ENCODE measurements at regions not wholly inside any gene's neighbourhood (a gene's known extent, or its start where the extent isn't known, plus 50 kb on each side); places are given as distances from the start of the nearest gene placed in this dataset.

- no peak overlapping the region for H3K4me3 Mint-ChIP-seq
- peaks cover 51% of the 10 kb centered on the region for H3K9me3 Mint-ChIP-seq
- H3K27me3 Mint-ChIP-seq (ENCODE audit: insufficient read depth): peaks cover 3% of the 10 kb centered on the region
- H3K36me3 Mint-ChIP-seq (ENCODE audit: low read depth): peaks cover 7% of the 10 kb centered on the region; the same call in 1 of the 2 replicates
- DNase-seq: no peak
- TF ChIP-seq CTCF (IDR thresholded peaks at IDR 0.05): no peak
- peaks cover 12% of the 10 kb centered on the region; the same call in 1 of the 2 replicates for H3K4me1 Mint-ChIP-seq (ENCODE audit: low read depth)
- H3K27ac Mint-ChIP-seq: no peak overlapping the region
These were observed 531.1 kb downstream of the TBC1D22A start for GRCh38 chr22:47293368-47294221.

DNA sequence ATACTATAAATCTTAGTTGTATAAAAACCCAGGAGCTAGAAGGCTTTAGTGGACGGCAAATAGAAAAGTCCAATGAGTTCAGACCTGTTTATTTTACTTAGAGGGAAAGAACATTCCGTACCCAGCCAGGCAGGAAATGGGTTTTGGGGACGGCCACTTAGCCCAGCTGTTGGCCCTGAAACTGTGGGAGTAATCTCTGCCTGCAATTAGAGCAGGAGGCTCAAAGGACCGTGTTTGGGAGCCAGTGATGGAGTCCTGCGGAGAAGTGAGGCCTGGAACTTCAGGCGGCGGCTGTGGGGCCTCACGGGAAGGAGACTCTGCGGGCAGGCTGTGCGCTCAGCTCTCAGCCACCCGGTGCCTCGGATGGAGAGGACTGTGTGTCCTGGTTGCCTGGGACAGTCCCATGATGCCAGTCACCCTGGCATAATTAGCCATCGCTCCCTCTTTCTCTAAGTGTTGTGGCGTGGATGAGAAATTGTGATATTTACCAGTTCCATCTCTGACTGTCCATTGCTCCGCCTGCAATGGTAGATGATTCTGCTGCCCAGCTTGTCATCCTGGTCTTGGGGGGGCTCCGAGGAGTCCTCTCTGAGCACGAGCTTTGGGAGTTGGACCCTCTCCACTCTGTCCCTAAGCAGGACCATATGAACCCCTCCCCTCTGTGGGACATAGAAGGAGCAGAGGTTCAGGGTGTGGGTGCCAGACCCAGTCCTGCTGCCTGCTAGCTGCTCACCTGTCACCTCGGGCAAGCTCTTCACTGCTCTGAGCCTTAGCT, 530.3 kb downstream of the TBC1D22A start:
- no peak for DNase-seq
- peaks cover 52% of the 10 kb centered on the region for H3K9me3 Mint-ChIP-seq

DNA sequence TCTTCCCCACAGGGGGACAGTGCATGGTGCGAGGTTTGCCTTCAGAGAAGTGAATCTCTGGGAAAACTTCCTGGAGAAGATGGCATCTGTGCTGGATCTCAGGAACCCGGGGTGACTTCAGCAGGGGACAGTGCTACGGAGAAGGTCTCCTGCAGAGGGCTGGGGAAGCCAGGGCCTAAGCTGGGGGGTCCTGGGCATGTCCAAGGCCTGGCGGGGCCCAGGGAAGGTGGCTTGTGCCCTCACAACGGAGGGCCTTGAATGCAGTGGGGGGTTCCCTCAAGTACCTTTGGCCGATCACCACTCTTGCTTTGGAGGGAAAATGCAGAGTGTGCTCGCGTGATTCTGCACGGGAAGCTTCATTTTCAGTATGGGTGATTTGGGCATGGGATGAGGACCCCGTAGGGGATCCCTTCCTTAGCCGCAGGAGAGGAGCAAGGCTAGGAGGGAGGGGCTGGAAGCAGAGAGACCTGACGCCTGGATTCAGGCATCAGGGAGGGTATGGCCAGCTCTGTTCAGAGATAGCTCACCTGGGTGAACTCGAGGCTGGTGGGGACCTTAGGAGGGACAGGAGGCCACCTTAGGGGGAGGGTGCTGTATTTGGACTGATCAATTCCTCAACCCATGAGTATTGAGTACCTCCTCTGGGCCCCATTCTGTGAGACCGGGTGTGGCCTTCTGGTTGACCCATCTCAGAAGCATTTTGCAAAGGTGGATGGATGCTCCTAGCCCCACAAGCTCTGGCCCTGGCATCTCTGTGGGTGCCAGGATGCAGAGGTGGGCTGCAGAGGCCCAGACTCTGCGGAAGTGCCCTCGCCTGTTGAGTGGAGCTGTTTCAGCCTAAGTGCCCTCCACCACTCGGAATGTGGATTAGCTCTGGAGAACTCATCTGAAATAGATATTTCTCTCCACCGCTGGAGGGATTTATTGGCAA, 529.4 kb downstream of the TBC1D22A start:
- peaks cover 5% of the 10 kb centered on the region for H3K27me3 Mint-ChIP-seq (ENCODE audit: insufficient read depth)
- no peak for DNase-seq
- no peak overlapping the region for H3K4me3 Mint-ChIP-seq
- no peak for TF ChIP-seq CTCF (IDR thresholded peaks at IDR 0.05)
- no peak overlapping the region for H3K27ac Mint-ChIP-seq
- H3K36me3 Mint-ChIP-seq (ENCODE audit: low read depth): peaks cover 7% of the 10 kb centered on the region; the same call in 1 of the 2 replicates
- peaks cover 12% of the 10 kb centered on the region; the same call in 1 of the 2 replicates for H3K4me1 Mint-ChIP-seq (ENCODE audit: low read depth)
- peaks cover 54% of the 10 kb centered on the region for H3K9me3 Mint-ChIP-seq

More for the DNA sequence above, 530.3 kb downstream of the TBC1D22A start:
- peaks cover 5% of the 10 kb centered on the region for H3K27me3 Mint-ChIP-seq (ENCODE audit: insufficient read depth)
- H3K27ac Mint-ChIP-seq: no peak overlapping the region
- no peak for TF ChIP-seq CTCF (IDR thresholded peaks at IDR 0.05)
- no peak overlapping the region for H3K4me3 Mint-ChIP-seq
- H3K4me1 Mint-ChIP-seq (ENCODE audit: low read depth): peaks cover 12% of the 10 kb centered on the region; the same call in 1 of the 2 replicates
- peaks cover 7% of the 10 kb centered on the region; the same call in 1 of the 2 replicates for H3K36me3 Mint-ChIP-seq (ENCODE audit: low read depth)

GRCh38 chr22:47290706-47291430, 528.4 kb downstream of the TBC1D22A start:
- TF ChIP-seq CTCF (IDR thresholded peaks at IDR 0.05): no peak
- H3K27me3 Mint-ChIP-seq (ENCODE audit: insufficient read depth): peaks cover 4% of the 10 kb centered on the region
- H3K9me3 Mint-ChIP-seq: peaks cover 51% of the 10 kb centered on the region
- no peak overlapping the region for H3K27ac Mint-ChIP-seq
- no peaks in the 10 kb centered on the region for H3K36me3 Mint-ChIP-seq (ENCODE audit: low read depth)
- H3K4me3 Mint-ChIP-seq: no peak overlapping the region
- peaks cover 12% of the 10 kb centered on the region; the same call in 1 of the 2 replicates for H3K4me1 Mint-ChIP-seq (ENCODE audit: low read depth)
- no peak for DNase-seq
